ENCODE measurements at regions not wholly inside any gene's neighbourhood (a gene's known extent, or its start where the extent isn't known, plus 50 kb on each side); places are given as distances from the start of the nearest gene placed in this dataset.
"Not testable (repeated sequence)": the region's sequence is repeated elsewhere in the genome, so short reads cannot be mapped to it uniquely, and the experiment has no call there.

DNA sequence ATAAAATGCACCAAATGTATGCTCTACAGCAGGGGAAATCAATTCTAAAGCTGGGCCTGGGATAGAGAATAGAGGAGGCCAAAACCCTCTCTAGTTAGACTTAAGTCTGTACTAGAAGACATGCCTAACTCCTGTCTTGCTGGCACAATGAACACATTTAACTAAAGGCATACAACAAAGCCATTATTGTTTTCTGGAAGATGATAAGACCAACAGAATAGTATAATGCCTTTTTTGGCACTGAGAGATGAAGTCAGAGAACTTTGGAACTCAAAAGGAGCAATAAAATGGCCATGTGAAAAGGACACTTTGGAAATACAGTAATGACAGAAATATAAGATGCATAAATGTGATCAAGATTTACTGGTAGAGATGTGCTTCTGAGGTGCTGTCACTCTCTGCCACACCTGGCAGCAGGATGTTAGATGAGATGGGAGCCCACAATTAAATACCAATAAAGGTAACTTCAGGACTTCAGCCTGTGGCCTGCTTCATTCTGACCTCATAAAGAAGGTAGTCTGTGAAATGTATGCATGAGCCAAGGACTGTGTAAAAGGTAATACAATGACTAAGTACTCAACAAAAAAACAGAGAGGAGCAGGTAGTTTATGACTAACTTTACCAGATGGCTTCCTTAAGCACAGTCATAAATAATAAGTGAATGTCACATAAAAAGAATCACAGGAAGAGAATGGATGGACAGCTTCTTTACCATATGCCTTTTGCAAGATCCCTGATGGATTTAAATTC lies 333.4 kb downstream of the BCKDHB start:
- no peak for DNase-seq

DNA sequence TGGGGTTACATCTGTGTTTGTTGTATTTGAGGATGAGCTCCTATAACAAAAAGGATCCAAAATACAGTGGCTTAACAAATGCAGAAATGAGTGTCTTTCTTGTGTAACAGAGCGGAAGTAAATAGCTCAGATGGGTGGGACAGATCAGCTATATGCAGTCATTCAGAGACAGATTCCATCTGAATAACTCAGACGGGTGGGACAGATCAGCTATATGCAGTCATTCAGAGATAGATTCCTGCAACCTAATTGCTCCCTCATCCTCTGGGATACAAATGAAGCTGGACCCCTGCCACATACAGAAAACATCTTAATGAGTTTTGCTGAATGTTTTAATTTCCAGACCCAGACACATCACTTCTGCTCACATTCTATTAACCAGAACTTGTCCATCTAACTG lies 332.3 kb downstream of the BCKDHB start:
- peak; percentile 25 for DNase-seq

DNA sequence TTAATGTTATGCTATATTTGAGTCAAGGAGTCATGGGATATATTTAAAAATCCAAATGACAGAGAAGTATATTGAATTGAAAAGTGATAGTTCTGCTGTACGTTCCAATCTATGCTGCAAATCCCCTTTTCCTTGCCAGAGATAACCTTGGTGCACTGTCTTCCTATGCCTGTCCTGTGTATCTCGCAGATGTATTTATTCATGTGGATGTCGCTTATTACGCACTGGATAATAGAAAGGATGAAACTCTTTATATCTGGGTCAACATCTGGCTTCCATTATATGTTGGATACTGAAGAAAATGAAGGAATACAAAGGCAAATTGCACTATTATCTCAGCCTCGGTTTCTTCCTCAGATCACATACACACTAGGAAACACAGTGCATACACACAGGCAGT lies 331.3 kb downstream of the BCKDHB start:
- DNase-seq, result no peak

DNA sequence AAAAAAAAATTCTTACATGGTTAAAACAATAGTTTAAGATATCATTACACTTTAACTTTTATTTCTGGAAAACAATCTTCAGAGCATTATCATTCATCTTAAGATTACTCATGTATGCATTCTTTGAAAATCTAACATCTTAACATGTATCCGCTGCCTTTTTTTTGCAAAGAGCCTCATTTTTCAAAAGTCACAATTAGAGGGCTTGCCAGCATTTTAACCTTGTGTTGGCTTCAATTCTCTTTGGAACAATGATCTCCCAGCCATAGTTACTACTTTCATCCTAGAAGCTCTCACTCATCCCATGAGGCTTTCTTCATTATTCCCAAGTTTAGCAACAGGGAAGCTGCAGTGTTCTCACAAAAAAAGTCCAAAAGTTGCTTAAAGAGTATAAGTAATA lies 330.8 kb downstream of the BCKDHB start:
- DNase-seq, result no peak

DNA sequence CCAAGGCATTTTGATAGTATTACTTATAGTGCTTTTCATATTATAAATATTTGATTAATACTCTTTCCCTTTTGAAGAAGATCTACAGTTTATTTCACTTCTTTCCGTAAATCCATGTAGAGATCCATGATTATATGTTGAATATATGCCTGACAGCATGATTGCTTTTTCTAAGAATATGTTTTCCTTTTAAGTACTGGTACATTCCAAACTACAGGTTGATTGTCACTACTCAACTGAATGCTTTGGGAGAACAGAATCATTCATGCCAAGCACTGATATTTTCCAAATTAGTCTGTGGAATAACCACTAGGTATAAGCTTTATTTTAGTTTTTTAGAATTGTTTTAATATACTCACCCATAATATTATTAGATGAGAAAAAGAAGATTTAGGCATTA lies 330.2 kb downstream of the BCKDHB start:
- DNase-seq, result no peak

DNA sequence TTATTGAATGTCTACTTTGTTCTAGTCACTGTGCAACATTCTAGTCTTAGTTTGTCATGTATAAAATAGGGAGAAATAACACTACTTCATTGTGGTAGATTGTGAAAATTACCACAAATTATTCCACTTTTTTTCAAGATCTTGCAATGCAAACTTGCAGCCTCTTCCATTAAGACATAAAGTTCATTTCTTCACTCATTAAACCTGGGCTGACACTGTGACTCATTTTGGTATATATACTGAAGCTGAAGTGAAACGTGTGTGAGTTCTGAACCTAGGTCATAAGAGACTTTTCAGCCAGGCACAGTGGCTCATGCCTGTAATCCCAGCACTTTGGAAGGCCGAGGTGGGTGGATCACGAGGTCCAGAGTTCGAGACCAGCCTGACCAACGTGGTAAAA lies 329.0 kb downstream of the BCKDHB start:
- no peak for DNase-seq

DNA sequence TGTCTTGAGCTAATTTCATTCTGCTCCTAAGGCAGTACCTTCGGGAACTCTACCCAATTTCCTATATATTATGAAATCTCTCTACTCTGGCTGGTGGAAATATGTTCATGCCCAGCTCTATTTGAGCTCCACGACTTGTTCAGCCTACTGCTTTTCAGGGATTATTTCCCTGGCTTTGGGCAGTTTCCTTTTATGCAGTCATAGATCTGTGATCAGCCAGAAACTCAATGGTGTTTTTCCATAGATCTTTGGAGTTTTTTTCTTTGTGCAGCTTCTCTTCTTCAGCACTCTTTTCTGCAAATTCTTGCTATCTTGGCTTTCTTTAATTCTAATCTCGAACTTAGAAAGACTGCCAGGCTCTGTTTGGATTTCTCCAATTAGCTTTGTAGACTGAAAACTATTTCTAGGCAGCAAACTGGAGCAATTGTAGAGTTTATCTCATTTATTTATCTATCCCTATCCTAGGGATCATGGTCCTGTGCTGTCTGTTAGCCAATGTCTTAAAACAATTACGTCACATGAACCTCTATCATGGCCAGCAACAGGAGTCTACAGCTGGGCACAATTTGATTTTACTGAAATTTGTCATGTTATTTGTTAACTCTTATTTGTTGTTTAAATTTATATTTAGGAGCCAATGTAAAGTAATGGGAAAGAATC lies 328.4 kb downstream of the BCKDHB start:
- no peak for DNase-seq

DNA sequence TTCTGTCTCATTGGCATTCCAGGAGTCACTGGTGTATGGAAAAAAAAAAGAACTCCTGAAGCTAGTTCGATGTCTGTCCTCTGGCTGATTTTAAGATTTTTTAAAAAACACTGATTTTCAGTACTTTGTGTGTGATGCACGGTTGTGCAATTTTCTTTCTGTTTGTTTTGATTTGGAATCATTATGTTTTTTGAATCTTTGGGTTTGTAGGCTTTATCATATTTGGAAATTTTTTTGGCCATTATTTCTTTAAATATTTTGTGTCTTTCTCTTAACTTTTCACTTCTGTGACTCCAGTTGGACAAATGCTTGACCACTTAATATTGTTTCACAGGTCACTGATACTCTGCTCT lies 327.2 kb downstream of the BCKDHB start:
- DNase-seq, result no peak

DNA sequence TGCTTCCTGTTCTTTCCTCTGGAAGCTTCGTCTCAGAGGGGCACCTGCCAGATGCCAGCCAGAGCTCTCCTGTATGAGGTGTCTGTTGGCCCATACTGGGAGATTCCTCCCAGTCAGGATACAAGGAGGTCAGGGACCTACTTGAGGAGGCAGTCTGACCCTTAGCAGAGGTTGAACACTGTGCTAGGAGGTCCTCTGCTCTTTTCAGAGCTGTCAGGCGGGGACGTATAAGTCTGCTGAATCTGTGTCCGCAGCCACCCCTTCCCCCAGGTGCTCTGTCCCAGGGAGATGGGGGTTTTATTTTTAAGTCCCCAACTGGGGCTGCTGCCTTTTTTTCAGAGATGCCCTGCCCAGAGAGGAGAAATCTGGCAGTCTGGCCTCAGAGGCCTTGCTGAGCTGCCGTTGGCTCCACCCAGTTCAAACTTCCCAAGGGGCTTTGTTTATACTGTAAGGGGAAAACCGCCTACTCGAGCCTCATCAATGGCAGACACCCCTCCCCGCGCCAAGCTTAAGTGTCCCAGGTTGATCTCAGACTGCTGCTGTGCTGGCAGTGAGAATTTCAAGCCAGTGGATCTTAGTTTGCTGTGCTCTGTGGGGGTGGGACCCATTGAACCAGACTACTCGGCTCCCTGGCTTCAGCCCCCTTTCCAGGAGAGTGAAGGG lies 326.7 kb downstream of the BCKDHB start:
- no peak for DNase-seq

DNA sequence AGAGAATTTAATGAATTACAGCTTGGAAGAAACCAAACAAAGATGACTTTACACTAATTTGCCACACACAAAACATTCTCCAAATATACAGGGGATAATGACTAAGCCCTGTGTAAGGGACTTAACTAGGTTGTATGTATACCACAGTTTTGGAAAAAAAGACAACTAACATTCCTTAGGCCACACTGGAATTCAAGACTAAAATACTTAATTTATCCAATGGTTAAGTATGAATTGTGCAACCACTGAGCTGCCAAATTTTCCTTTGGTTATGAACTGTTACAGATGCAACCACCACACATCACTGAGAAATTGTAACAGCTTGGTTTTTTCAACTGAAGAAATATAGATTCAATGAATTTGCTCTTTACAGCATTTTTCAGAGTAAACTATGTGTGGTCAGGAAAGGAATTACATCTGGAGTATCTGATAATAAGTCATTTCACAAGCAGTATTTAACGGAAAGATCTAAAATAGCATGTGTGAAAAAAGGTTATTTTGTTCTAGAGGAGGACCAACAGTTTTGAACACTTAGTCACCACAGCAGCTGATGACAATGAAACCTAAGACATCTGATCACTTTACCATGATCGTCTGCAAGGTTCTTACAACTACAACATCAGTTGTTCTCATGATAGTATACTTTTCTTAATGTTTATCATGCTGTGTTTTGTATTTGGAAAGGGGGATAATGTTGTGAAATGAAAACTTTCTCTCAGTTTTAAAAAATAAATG lies 318.8 kb downstream of the BCKDHB start:
- peak; percentile 62 for DNase-seq

DNA sequence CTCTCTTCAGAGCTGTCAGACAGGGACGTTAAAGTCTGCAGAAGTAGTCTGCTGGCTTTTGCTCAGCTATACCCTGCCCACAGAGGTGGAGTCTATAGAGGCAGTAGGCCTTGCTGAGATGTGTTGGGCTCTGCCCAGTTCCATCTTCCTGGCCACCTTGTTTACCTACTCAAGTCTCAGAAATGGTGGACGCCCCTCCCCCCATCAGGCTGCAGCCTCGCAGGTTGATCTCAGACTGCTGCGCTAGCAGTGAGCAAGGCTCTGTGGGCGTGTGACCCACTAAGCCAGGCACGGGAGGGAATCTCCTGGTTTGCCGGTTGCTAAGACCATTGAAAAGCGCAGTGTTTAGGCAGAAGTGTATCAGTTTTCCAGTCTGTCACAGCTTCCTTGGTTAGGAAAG lies 305.0 kb downstream of the BCKDHB start:
- no peak for DNase-seq

DNA sequence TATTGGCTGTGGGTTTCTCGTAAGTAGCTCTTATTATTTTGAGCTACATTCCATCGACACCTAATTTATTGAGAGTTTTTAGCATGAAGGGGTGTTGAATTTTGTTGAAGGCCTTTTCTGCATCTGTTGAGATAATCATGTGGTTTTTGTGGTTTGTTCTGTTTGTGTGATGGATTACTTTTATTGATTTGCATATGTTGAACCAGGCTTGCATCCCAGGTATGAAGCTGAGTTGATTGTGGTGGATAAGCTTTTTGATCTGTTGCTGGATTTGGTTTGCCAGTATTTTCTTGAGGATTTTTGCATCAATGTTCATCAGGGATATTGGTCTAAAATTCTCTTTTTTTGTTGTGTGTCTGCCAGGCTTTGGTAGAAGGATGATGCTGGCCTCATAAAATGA lies 301.5 kb downstream of the BCKDHB start:
- not testable (repeated sequence) for DNase-seq

DNA sequence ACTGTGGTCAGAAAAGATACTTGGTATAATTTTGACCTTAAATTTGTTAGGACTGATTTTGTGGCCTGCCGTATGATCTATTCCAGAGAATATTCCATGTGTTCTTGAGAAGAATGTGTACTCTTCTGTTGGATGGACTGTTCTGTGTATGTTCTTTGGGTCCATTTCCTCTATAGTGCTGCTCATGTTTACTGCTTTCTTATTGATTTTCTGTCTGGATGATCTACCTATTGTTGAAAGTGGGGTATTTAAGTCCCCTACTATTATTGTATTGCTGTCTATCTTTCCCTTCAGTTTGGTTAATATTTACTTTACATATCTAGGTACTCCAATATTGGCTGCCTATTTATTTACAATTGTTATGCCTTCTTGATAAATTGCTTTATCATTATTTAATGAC lies 298.4 kb downstream of the BCKDHB start:
- DNase-seq, result no peak

DNA sequence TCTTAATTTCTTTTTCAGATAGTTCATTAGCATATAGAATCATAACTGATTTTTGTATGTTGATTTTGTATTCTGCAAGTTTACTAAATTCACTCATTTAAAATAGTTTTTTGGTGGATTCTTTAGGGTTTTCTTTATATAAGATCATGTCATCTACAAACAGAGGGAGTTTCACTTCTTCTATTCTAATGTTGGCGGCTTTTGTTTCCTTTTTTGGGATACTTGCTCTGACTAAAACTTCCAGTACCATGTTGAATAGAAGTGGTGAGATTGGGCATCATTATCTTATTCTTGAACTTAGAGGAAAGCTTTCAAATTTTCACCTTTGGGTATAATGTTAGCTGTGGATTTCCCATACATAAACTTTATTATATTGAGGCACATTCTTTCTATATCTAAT lies 296.9 kb downstream of the BCKDHB start:
- no peak for DNase-seq

DNA sequence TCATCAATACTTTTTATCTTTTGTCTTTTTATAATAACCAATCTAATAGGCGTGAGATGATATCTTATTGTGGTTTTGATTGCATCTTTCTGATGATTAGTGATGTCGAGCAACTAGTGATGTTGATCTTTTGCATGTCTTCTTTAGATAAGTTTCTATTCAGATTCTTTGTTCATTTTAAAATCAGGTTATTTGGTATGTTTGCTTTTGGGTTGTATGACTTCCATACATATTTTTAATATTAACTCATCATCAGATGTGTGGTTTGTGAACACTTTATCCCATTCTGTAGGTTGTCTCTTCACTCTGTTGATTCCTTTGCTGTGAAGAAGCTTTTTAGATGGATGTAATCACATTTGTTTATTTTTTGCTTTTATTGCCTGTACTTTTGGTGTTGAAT lies 295.8 kb downstream of the BCKDHB start:
- no peak for DNase-seq

Data from OCI-M1 (cell line).